Fibroblast of villous mesenchyme (primary cell): ENCODE measurements at regions not wholly inside any gene's neighbourhood (a gene's known extent, or its start where the extent isn't known, plus 50 kb on each side); places are given as distances from the start of the nearest gene placed in this dataset.
A peak's percentile ranks its signal among the peaks of the same experiment; 100 is the strongest.

Source experiments
- DNase-seq: peaks from one replicate; pipeline ENCODE4 v3.0.0-alpha.2; 2010; ENCODE audit warnings: low read depth
- H3K4me3 ChIP-seq: 2 replicates; pipeline ENCODE4 v1.5.1; 2011; ENCODE audit warnings: low read depth, mild to moderate bottlenecking, low read length
- TF ChIP-seq, protein P1 (sequence below): IDR thresholded peaks from 2 replicates; pipeline ENCODE4 v1.5.1; 2012; ENCODE audit warnings: low read depth, mild to moderate bottlenecking, low read length; ENCODE audit not compliant: insufficient read depth

DNA sequence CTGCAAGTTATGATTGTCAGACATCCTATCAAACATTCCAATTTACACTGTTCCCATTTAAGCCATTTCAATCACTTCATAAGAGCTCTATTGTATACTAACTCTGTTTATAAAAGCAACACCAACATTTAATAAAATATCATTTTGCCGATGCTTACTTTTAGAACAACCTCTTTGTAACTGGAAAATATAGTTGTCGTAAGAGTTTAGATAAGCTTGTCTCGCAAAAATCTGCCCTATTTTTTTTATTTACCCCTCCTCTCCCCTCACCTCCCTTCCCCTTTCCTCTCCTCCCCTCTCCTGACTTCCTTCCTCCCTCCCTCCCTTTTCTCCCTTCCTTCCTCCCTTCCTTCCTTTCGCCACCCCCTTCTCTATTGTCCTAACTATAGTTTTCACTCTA is 105.7 kb upstream of the PEX5L start:
- TF ChIP-seq, protein P1, sequence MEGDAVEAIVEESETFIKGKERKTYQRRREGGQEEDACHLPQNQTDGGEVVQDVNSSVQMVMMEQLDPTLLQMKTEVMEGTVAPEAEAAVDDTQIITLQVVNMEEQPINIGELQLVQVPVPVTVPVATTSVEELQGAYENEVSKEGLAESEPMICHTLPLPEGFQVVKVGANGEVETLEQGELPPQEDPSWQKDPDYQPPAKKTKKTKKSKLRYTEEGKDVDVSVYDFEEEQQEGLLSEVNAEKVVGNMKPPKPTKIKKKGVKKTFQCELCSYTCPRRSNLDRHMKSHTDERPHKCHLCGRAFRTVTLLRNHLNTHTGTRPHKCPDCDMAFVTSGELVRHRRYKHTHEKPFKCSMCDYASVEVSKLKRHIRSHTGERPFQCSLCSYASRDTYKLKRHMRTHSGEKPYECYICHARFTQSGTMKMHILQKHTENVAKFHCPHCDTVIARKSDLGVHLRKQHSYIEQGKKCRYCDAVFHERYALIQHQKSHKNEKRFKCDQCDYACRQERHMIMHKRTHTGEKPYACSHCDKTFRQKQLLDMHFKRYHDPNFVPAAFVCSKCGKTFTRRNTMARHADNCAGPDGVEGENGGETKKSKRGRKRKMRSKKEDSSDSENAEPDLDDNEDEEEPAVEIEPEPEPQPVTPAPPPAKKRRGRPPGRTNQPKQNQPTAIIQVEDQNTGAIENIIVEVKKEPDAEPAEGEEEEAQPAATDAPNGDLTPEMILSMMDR: no peak
- DNase-seq: no peak

DNA sequence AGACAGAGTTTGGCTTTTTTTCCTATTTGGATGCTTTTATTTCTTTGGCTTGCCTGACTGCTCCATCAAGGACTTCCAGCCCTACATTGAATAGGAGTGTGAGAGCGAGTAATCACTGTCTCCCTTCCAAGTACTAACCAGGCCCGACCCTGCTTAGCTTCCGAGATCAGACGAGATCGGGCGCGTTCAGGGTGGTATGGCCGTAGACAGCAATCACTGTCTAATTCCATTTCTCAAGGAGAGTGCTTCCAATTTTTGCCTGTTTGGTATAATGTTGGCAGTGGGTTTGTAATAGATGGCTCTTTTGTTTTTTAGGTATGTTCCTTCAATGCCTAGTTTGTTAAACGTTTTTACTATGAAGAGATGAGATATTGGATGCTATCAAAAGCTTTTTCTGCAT is 125.0 kb upstream of the PEX5L start:
- no peak for DNase-seq
- TF ChIP-seq, protein P1: no peak
- no peak overlapping the region for H3K4me3 ChIP-seq

More for the DNA sequence above, 105.7 kb upstream of the PEX5L start:
- H3K4me3 ChIP-seq: no peak overlapping the region

DNA sequence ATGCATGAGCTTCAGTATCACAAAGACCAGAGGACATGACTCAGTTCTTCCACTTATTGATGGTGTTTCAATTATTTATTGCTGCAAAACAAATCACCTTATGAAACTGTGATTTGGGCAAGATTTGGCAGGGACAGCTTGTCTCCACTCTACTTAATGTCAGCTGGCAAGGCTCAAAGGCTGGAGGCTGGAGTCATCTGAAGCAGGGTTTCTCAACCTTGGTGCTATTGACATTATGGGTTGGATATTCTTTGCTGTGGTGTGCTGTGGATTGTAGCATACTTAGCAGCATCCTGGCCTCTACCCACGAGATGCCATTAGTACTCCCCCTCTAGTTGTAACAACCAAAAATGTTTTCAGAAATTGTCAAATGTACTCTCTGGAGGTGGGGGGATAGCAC is 138.8 kb upstream of the PEX5L start:
- TF ChIP-seq, protein P1: no peak
- no peak overlapping the region for H3K4me3 ChIP-seq
- DNase-seq: no peak

DNA sequence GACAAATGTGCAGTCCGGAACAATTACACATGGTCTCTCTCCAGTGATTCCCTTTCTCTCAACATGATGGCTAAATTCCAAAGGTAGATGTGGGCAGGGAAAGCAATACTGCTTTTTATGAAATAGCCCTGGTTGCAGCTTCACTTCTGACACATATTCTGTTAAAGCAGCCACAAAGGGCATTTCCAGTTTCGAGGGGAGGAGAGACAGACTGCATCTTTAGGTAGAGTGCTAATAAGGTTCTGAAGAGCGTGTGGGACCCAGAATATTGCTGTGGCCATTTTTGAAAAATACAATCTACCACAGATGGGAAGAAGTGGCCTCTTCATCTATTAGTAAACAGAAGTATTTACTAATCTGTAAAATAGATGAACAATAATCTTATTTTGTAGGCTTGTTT is 139.3 kb upstream of the PEX5L start:
- TF ChIP-seq, protein P1: no peak
- H3K4me3 ChIP-seq: no peak overlapping the region
- DNase-seq: no peak

DNA sequence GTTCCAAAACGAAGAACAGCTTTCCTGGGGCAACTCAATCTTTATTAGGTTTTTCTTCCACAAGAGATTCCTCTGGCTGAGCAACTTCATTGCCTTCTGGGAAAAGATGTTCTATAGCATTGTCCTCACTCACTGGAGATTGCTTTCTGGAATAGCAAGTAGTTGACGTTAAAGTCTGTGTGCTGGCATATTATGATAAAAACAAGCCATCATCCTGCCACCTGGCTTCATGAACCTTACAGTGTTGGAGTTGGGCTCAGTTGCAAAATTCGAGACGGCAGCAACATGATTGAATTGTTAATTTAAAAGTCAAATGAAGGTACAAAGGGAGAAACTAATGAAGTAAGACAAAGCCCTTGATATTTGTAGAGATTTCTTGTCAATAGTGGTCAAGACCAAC is 140.5 kb upstream of the PEX5L start:
- no peak overlapping the region for H3K4me3 ChIP-seq
- TF ChIP-seq, protein P1: no peak
- DNase-seq: no peak

DNA sequence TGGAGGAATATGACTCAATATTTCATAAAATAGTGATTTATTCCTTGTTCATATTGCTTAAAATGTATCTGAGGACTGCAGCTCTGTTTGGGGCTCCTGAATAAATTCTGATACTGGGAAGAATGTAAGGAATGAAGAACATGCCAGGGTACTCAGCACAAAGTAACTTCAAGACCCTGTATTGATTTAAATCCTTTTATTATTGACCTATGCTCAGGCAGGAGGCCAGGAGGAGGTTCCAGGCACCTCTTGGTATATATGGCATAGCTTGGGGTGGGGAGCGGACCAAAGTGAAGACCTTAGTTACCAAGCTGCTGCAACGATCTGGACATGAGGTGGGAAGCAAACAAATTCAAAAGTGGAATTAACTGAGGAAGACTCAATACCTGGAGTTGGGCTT is 142.8 kb upstream of the PEX5L start:
- DNase-seq: no peak
- H3K4me3 ChIP-seq: no peak overlapping the region
- TF ChIP-seq, protein P1: no peak

DNA sequence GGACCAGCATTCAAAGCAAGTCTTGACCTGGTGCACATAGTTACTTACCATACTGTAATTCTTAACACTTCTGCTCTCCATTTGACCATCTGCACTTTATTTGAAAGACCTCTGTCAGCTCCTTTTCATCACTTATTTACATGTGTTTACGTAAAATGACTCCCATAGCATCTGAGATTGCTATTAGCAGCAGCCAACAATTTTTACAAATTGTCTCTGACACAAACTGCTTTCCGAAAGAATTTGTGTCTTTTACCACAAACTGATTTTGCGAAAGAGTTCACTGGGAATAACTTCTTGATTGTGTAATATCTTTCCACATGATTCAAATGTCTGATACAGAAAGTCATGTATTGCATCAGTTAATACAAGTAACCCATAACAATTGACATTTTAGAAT is 144.1 kb upstream of the PEX5L start:
- no peak overlapping the region for H3K4me3 ChIP-seq
- DNase-seq: peak; percentile 43
- TF ChIP-seq, protein P1: no peak
